ENCODE measurements at regions not wholly inside any gene's neighbourhood (a gene's known extent, or its start where the extent isn't known, plus 50 kb on each side); places are given as distances from the start of the nearest gene placed in this dataset.

DNA sequence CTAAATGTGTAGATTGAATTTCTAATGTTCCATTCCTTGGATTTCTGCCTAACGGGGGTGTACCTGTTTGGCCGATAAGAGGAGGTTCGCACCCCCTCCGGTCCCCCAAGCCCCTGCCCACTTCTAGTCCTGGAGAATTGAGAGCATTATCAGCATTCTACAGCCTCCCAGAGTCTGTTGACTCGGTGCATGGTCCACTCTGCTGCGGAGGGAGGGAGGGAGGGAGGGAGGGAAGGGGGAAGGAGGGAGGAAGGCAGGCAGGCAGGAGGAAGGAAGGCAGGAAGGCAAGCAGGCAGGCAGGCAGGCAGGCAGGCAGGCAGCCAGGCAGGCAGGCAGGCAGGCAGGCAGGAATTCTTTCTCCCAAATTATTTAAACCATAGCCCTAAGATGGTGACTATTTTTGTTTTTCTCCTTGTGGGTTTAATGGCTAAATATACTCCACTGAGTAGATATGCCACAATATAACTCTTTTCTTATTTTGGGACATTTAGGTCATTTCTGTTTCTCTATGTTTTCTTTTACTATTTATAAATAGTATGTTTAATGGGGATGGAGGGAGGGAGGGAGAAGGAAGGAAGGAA, 69.5 kb upstream of the CHST15 start:
- Histone ChIP-seq H2AFZ (replicated peaks; ENCODE audit: low read length, poor library complexity) (no peak overlapping the region), H3K27me3 (ENCODE audit: control insufficient read depth, insufficient read depth, low read length) (no peaks in the 10 kb centered on the region), H3K23ac (ENCODE audit: low read depth, low read length) (no peak overlapping the region), H2BK15ac (ENCODE audit: low read depth, low read length) (no peak overlapping the region), H4K8ac (ENCODE audit: low read depth in 2 of 2, low read length in 2 of 2) (no peak overlapping the region), H3K56ac (ENCODE audit: extremely low read depth, insufficient read depth, low read length) (no peak overlapping the region), H3K27ac (ENCODE audit: insufficient read depth, low read length) (no peak overlapping the region), H3K9me1 (ENCODE audit: insufficient read depth, low read length) (no peaks in the 10 kb centered on the region), H3K4me2 (ENCODE audit: low read depth, low read length) (no peak overlapping the region), H4K20me1 (ENCODE audit: insufficient read depth, low read length) (no peaks in the 10 kb centered on the region), H3K14ac (replicated peaks; ENCODE audit: low read depth, low read length) (no peak overlapping the region), H3K4ac (ENCODE audit: low read depth, low read length) (no peak overlapping the region), H2BK20ac (ENCODE audit: low read depth, low read length) (no peak overlapping the region), H2AK5ac (ENCODE audit: low read depth, low read length) (no peak overlapping the region), H2AK9ac (replicated peaks; ENCODE audit: low read depth, low read length, poor library complexity) (no peak overlapping the region), H3K36me3 (ENCODE audit: control insufficient read depth, insufficient read depth, low read length) (no peaks in the 10 kb centered on the region), H4K5ac (ENCODE audit: low read depth, low read length) (no peak overlapping the region), H2BK5ac (ENCODE audit: low read depth, low read length, poor library complexity, severe bottlenecking) (no peak overlapping the region), H3K79me1 (ENCODE audit: low read depth in 1 of 2, low read length in 2 of 2) (no peaks in the 10 kb centered on the region), H2BK120ac (ENCODE audit: low read depth, low read length) (no peak overlapping the region), H3K9ac (ENCODE audit: low read depth, low read length) (no peak overlapping the region), H3K9me3 (ENCODE audit: control insufficient read depth, insufficient read depth, low read length) (peaks cover 10% of the 10 kb centered on the region), H4K91ac (ENCODE audit: insufficient read depth, low read depth, low read length) (no peak overlapping the region), H3K4me3 (ENCODE audit: insufficient read depth, low read depth, low read length) (no peak overlapping the region), H3K4me1 (ENCODE audit: control insufficient read depth, insufficient read depth, low read length) (no peaks in the 10 kb centered on the region), H3K18ac (ENCODE audit: low read depth, low read length) (no peak overlapping the region)
- WGBS, 2 experiments (ENCODE audit: extremely low coverage in 2 of 2, insufficient read length in 1 of 2) = 67% methylated on average over 2 of the region's 6 CpGs; no CpG with 5 or more reads in 1 of the 2 experiments
- TF ChIP-seq SMC3 (IDR thresholded peaks at IDR 0.05; ENCODE audit: low read depth, low read length) (no peak), MAZ (IDR thresholded peaks at IDR 0.05; ENCODE audit: borderline replicate concordance, low read depth, low read length) (no peak), RCOR1 (IDR thresholded peaks at IDR 0.05; ENCODE audit: insufficient replicate concordance, low read length) (no peak), MXI1 (IDR thresholded peaks at IDR 0.05; ENCODE audit: borderline replicate concordance, low read depth, low read length) (no peak), POLR2A (IDR thresholded peaks at IDR 0.05; ENCODE audit: low read depth, low read length) (no peak), NFE2L2 (IDR thresholded peaks at IDR 0.05; ENCODE audit: low read depth, low read length) (no peak), CEBPB (IDR thresholded peaks at IDR 0.05; ENCODE audit: low read depth, low read length) (no peak), FOS (IDR thresholded peaks at IDR 0.05; ENCODE audit: low read depth, low read length) (no peak), RFX5 (IDR thresholded peaks at IDR 0.05; ENCODE audit: low read depth, low read length) (no peak), BHLHE40 (IDR thresholded peaks at IDR 0.05; ENCODE audit: low read depth, low read length) (no peak), RAD21 (IDR thresholded peaks at IDR 0.05; ENCODE audit: low read length) (no peak)
- TF ChIP-seq, protein P1, sequence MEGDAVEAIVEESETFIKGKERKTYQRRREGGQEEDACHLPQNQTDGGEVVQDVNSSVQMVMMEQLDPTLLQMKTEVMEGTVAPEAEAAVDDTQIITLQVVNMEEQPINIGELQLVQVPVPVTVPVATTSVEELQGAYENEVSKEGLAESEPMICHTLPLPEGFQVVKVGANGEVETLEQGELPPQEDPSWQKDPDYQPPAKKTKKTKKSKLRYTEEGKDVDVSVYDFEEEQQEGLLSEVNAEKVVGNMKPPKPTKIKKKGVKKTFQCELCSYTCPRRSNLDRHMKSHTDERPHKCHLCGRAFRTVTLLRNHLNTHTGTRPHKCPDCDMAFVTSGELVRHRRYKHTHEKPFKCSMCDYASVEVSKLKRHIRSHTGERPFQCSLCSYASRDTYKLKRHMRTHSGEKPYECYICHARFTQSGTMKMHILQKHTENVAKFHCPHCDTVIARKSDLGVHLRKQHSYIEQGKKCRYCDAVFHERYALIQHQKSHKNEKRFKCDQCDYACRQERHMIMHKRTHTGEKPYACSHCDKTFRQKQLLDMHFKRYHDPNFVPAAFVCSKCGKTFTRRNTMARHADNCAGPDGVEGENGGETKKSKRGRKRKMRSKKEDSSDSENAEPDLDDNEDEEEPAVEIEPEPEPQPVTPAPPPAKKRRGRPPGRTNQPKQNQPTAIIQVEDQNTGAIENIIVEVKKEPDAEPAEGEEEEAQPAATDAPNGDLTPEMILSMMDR (conservative IDR thresholded peaks at IDR 0.05; ENCODE audit: low read depth, low read length) = no peak
- TF ChIP-seq, protein P2, sequence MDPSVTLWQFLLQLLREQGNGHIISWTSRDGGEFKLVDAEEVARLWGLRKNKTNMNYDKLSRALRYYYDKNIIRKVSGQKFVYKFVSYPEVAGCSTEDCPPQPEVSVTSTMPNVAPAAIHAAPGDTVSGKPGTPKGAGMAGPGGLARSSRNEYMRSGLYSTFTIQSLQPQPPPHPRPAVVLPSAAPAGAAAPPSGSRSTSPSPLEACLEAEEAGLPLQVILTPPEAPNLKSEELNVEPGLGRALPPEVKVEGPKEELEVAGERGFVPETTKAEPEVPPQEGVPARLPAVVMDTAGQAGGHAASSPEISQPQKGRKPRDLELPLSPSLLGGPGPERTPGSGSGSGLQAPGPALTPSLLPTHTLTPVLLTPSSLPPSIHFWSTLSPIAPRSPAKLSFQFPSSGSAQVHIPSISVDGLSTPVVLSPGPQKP (IDR thresholded peaks at IDR 0.05; ENCODE audit: borderline replicate concordance, low read depth, low read length) = no peak
- in situ Hi-C loops (cut with MboI; ENCODE audit: low sequenced_read_pairs) = no loop called here
- intact Hi-C loops (cut with micrococcal nuclease) = no loop called here
- BruUV-seq (replicated peaks) = no TSS peak
- ATAC-seq (ENCODE audit: low read depth) (no peak), DNase-seq (no peak)
- ChIA-PET CTCF (no interaction called here), POLR2A (ENCODE audit: unreplicated experiment) (no interaction called here)
- dilution Hi-C loops (cut with HindIII; ENCODE audit: low sequenced_read_pairs, unreplicated experiment) = no loop called here
